ENCODE measurements at regions not wholly inside any gene's neighbourhood (a gene's known extent, or its start where the extent isn't known, plus 50 kb on each side); places are given as distances from the start of the nearest gene placed in this dataset.

DNA sequence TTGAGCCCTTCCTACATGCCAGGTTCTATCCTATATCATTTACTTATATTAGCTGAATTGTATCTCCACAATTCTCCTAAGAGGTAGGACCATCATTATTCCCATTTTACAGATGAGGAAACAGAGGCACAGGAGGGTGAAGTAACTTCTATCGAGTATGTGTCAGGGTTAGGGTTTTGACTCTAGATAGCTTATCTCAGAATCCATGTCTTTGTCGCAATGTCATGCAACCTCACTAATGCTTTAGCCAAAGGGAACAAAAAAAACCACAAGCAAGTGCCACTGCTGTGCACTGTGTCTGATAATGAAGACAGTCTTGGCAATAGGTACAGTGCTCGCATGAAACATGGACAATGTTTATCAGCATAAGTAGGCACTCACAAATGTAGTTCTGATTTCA lies 95.4 kb upstream of the CLDN14 start:
- TF ChIP-seq TEAD4 (IDR thresholded peaks at IDR 0.05) (no peak), YY1 (IDR thresholded peaks at IDR 0.05; ENCODE audit: low read depth) (no peak), TAF1 (IDR thresholded peaks at IDR 0.05; ENCODE audit: low read depth) (no peak), CEBPB (IDR thresholded peaks at IDR 0.05) (no peak), ZBTB7A (IDR thresholded peaks at IDR 0.05; ENCODE audit: low read depth) (no peak), CREB1 (IDR thresholded peaks at IDR 0.05; ENCODE audit: low read depth) (no peak), EGR1 (IDR thresholded peaks at IDR 0.05) (no peak), EP300 (IDR thresholded peaks at IDR 0.05; ENCODE audit: borderline replicate concordance) (no peak), FOXM1 (IDR thresholded peaks at IDR 0.05; ENCODE audit: borderline replicate concordance, low read depth) (no peak), TCF12 (IDR thresholded peaks at IDR 0.05; ENCODE audit: low read depth) (no peak), NFIC (IDR thresholded peaks at IDR 0.05) (no peak), RAD21 (IDR thresholded peaks at IDR 0.05; ENCODE audit: low read depth) (no peak)
- TF ChIP-seq, protein P1, sequence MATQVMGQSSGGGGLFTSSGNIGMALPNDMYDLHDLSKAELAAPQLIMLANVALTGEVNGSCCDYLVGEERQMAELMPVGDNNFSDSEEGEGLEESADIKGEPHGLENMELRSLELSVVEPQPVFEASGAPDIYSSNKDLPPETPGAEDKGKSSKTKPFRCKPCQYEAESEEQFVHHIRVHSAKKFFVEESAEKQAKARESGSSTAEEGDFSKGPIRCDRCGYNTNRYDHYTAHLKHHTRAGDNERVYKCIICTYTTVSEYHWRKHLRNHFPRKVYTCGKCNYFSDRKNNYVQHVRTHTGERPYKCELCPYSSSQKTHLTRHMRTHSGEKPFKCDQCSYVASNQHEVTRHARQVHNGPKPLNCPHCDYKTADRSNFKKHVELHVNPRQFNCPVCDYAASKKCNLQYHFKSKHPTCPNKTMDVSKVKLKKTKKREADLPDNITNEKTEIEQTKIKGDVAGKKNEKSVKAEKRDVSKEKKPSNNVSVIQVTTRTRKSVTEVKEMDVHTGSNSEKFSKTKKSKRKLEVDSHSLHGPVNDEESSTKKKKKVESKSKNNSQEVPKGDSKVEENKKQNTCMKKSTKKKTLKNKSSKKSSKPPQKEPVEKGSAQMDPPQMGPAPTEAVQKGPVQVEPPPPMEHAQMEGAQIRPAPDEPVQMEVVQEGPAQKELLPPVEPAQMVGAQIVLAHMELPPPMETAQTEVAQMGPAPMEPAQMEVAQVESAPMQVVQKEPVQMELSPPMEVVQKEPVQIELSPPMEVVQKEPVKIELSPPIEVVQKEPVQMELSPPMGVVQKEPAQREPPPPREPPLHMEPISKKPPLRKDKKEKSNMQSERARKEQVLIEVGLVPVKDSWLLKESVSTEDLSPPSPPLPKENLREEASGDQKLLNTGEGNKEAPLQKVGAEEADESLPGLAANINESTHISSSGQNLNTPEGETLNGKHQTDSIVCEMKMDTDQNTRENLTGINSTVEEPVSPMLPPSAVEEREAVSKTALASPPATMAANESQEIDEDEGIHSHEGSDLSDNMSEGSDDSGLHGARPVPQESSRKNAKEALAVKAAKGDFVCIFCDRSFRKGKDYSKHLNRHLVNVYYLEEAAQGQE (IDR thresholded peaks at IDR 0.05; ENCODE audit: low read depth), result no peak
- TF ChIP-seq, protein P2, sequence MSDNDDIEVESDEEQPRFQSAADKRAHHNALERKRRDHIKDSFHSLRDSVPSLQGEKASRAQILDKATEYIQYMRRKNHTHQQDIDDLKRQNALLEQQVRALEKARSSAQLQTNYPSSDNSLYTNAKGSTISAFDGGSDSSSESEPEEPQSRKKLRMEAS (IDR thresholded peaks at IDR 0.05), result no peak
- TF ChIP-seq, protein P3, sequence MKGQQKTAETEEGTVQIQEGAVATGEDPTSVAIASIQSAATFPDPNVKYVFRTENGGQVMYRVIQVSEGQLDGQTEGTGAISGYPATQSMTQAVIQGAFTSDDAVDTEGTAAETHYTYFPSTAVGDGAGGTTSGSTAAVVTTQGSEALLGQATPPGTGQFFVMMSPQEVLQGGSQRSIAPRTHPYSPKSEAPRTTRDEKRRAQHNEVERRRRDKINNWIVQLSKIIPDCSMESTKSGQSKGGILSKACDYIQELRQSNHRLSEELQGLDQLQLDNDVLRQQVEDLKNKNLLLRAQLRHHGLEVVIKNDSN (IDR thresholded peaks at IDR 0.05), result no peak

DNA sequence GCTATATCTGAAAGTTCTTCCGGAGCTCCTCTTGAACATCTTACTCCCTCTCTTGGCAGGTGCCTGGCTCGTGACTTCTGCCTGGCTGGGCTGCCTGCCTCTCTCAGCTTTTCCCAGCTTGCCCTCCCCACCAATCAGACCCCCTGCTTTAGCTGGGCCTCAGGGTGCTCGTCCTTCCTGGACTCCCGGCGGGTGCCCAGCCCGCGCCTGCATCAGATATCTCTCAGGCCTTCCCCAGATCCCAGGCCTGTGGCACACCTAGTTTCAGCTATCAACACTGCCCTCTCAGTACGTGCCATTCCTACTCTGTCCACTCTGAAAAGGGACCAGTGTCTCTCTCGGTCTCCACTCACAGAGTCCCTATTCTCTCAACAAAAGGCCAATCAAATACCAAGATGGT lies 96.5 kb upstream of the CLDN14 start:
- TF ChIP-seq ZBTB7A (IDR thresholded peaks at IDR 0.05; ENCODE audit: low read depth), result no peak
- TF ChIP-seq TEAD4 (IDR thresholded peaks at IDR 0.05), result no peak
- TF ChIP-seq FOXM1 (IDR thresholded peaks at IDR 0.05; ENCODE audit: borderline replicate concordance, low read depth), result no peak
- TF ChIP-seq, protein P2 (IDR thresholded peaks at IDR 0.05), result no peak
- TF ChIP-seq EP300 (IDR thresholded peaks at IDR 0.05; ENCODE audit: borderline replicate concordance), result no peak
- no peak for TF ChIP-seq TCF12 (IDR thresholded peaks at IDR 0.05; ENCODE audit: low read depth)
- TF ChIP-seq TAF1 (IDR thresholded peaks at IDR 0.05; ENCODE audit: low read depth), result no peak
- TF ChIP-seq EGR1 (IDR thresholded peaks at IDR 0.05), result no peak

DNA sequence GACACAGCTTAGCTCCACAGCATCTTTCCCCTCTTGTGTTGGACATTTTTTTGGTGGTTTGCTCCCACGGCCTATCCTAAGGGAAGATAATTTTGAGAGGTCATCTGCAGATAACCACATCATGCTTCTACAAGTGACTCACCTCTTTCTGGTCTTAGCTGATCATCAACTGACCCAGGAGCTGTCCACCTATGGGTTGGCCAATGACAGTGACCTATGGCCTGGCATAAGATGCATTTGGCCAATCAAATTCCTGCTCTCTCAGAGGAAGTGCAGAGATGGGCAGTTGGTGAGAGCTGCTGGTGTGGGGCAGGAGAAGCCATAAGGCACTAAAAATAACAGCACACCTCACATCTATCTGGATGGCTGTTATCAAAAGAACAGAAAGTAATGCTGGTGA lies 100.0 kb upstream of the CLDN14 start:
- TF ChIP-seq TCF12 (IDR thresholded peaks at IDR 0.05; ENCODE audit: low read depth) (no peak), YY1 (IDR thresholded peaks at IDR 0.05; ENCODE audit: low read depth) (no peak)
- TF ChIP-seq, protein P1 (IDR thresholded peaks at IDR 0.05; ENCODE audit: low read depth), result peak; percentile 31; the same call in 1 of the 2 replicates

DNA sequence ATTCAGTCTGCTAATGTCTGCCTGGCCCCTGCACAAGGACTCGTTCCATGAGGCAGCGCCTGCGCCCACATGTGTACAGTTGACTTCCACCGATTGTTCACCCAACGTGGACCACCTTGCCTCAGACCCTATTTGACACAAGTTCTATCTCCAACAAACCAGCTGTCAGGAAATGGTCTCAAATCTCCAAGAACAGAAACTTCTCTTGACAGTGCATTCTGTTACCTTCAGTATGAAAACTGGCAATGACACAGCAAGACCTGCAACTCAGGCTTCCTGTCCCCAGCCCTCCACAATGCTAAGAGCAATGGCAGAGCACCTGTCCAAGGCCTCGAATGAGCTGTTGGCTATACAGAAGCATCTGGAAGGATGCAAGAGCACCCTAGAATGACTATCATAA lies 102.3 kb upstream of the CLDN14 start:
- TF ChIP-seq ZBTB7A (IDR thresholded peaks at IDR 0.05; ENCODE audit: low read depth), result no peak

DNA sequence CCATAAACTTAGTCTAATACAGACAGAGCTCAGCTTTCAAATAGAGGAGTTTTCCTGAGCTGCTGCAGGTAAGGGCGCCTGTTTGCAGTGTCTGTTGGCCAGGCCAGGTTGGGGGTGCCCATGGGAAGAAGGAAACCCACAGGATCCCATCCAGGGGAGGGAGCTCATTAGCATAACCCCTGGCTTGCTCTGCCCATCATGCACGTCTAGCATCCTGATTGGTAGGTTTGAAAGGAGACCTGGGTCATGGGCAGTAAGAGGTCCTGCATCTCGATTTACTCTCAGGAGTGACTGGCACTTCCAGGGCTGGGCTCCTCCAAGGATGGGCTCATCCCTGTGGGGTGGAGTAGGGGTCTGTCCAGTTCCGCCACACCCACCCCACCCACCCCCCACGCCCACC lies 103.7 kb upstream of the CLDN14 start:
- TF ChIP-seq TCF12 (IDR thresholded peaks at IDR 0.05; ENCODE audit: low read depth) (no peak), CEBPB (IDR thresholded peaks at IDR 0.05) (no peak), YY1 (IDR thresholded peaks at IDR 0.05; ENCODE audit: low read depth) (no peak), EP300 (IDR thresholded peaks at IDR 0.05; ENCODE audit: borderline replicate concordance) (no peak), EGR1 (IDR thresholded peaks at IDR 0.05) (no peak), TEAD4 (IDR thresholded peaks at IDR 0.05) (no peak), RAD21 (IDR thresholded peaks at IDR 0.05; ENCODE audit: low read depth) (no peak), FOXM1 (IDR thresholded peaks at IDR 0.05; ENCODE audit: borderline replicate concordance, low read depth) (no peak), ZBTB7A (IDR thresholded peaks at IDR 0.05; ENCODE audit: low read depth) (no peak), TAF1 (IDR thresholded peaks at IDR 0.05; ENCODE audit: low read depth) (no peak), NFIC (IDR thresholded peaks at IDR 0.05) (no peak)
- TF ChIP-seq, protein P3 (IDR thresholded peaks at IDR 0.05), result no peak
- TF ChIP-seq, protein P2 (IDR thresholded peaks at IDR 0.05), result no peak
- TF ChIP-seq, protein P1 (IDR thresholded peaks at IDR 0.05; ENCODE audit: low read depth), result no peak
